ENCODE measurements at regions not wholly inside any gene's neighbourhood (a gene's known extent, or its start where the extent isn't known, plus 50 kb on each side); places are given as distances from the start of the nearest gene placed in this dataset.

- H3K27ac Mint-ChIP-seq, result no peak overlapping the region
- no peaks in the 10 kb centered on the region for H3K36me3 Mint-ChIP-seq
- no peak overlapping the region for H3K4me3 Mint-ChIP-seq
- no peaks in the 10 kb centered on the region for H3K9me3 Mint-ChIP-seq (ENCODE audit: low read depth)
- H3K4me1 Mint-ChIP-seq (ENCODE audit: low read depth), result peaks cover 9% of the 10 kb centered on the region
- H3K27me3 Mint-ChIP-seq, result no peaks in the 10 kb centered on the region
These were observed 160.6 kb upstream of the SHH start for GRCh38 chr7:155972651-155973390.

GRCh38 chr7:155972247-155972646, 160.0 kb upstream of the SHH start:
- Mint-ChIP-seq H3K27me3 (no peaks in the 10 kb centered on the region), H3K36me3 (no peaks in the 10 kb centered on the region), H3K9me3 (ENCODE audit: low read depth) (no peaks in the 10 kb centered on the region), H3K4me3 (no peak overlapping the region), H3K4me1 (ENCODE audit: low read depth) (peaks cover 9% of the 10 kb centered on the region), H3K27ac (no peak overlapping the region)

- Mint-ChIP-seq H3K27ac (no peak overlapping the region), H3K36me3 (no peaks in the 10 kb centered on the region), H3K4me1 (ENCODE audit: low read depth) (peaks cover 9% of the 10 kb centered on the region), H3K27me3 (no peaks in the 10 kb centered on the region), H3K9me3 (ENCODE audit: low read depth) (no peaks in the 10 kb centered on the region), H3K4me3 (no peak overlapping the region)
These were observed 159.0 kb upstream of the SHH start for GRCh38 chr7:155971180-155971770.

- Mint-ChIP-seq H3K4me1 (ENCODE audit: low read depth) (peaks cover 14% of the 10 kb centered on the region), H3K4me3 (no peak overlapping the region), H3K9me3 (ENCODE audit: low read depth) (no peaks in the 10 kb centered on the region), H3K36me3 (no peaks in the 10 kb centered on the region), H3K27ac (no peak overlapping the region), H3K27me3 (no peaks in the 10 kb centered on the region)
These were observed 157.1 kb upstream of the SHH start for GRCh38 chr7:155969192-155969929.

GRCh38 chr7:155965010-155965409, 152.7 kb upstream of the SHH start:
- no peaks in the 10 kb centered on the region for H3K36me3 Mint-ChIP-seq
- H3K9me3 Mint-ChIP-seq (ENCODE audit: low read depth), result no peaks in the 10 kb centered on the region
- peak overlapping the region; percentile 8 for H3K27ac Mint-ChIP-seq
- H3K4me3 Mint-ChIP-seq, result no peak overlapping the region
- H3K4me1 Mint-ChIP-seq (ENCODE audit: low read depth), result peaks cover 26% of the 10 kb centered on the region
- H3K27me3 Mint-ChIP-seq, result no peaks in the 10 kb centered on the region

GRCh38 chr7:155964543-155964942, 152.3 kb upstream of the SHH start:
- Mint-ChIP-seq H3K4me1 (ENCODE audit: low read depth) (peaks cover 26% of the 10 kb centered on the region), H3K27me3 (no peaks in the 10 kb centered on the region), H3K9me3 (ENCODE audit: low read depth) (no peaks in the 10 kb centered on the region), H3K27ac (no peak overlapping the region), H3K4me3 (no peak overlapping the region), H3K36me3 (no peaks in the 10 kb centered on the region)

GRCh38 chr7:155963771-155964195, 151.5 kb upstream of the SHH start:
- no peaks in the 10 kb centered on the region for H3K27me3 Mint-ChIP-seq
- no peaks in the 10 kb centered on the region for H3K9me3 Mint-ChIP-seq (ENCODE audit: low read depth)
- H3K4me3 Mint-ChIP-seq, result no peak overlapping the region
- no peaks in the 10 kb centered on the region for H3K36me3 Mint-ChIP-seq
- H3K4me1 Mint-ChIP-seq (ENCODE audit: low read depth), result peaks cover 26% of the 10 kb centered on the region
- no peak overlapping the region for H3K27ac Mint-ChIP-seq

- no peak overlapping the region for H3K4me3 Mint-ChIP-seq
These were observed 151.1 kb upstream of the SHH start for GRCh38 chr7:155963356-155963755.

GRCh38 chr7:155962968-155963300, 150.7 kb upstream of the SHH start:
- Mint-ChIP-seq H3K4me3 (no peak overlapping the region), H3K27me3 (no peaks in the 10 kb centered on the region), H3K36me3 (no peaks in the 10 kb centered on the region), H3K9me3 (ENCODE audit: low read depth) (no peaks in the 10 kb centered on the region), H3K27ac (no peak overlapping the region), H3K4me1 (ENCODE audit: low read depth) (peaks cover 26% of the 10 kb centered on the region)

More at GRCh38 chr7:155963356-155963755, 151.1 kb upstream of the SHH start:
- H3K27ac Mint-ChIP-seq, result no peak overlapping the region
- no peaks in the 10 kb centered on the region for H3K9me3 Mint-ChIP-seq (ENCODE audit: low read depth)
- no peaks in the 10 kb centered on the region for H3K27me3 Mint-ChIP-seq
- H3K4me1 Mint-ChIP-seq (ENCODE audit: low read depth), result peaks cover 26% of the 10 kb centered on the region
- H3K36me3 Mint-ChIP-seq, result no peaks in the 10 kb centered on the region

- H3K4me1 Mint-ChIP-seq (ENCODE audit: low read depth), result peaks cover 26% of the 10 kb centered on the region
- H3K27ac Mint-ChIP-seq, result peak overlapping the region; percentile 92
- H3K4me3 Mint-ChIP-seq, result no peak overlapping the region
- H3K36me3 Mint-ChIP-seq, result no peaks in the 10 kb centered on the region
- no peaks in the 10 kb centered on the region for H3K9me3 Mint-ChIP-seq (ENCODE audit: low read depth)
- H3K27me3 Mint-ChIP-seq, result no peaks in the 10 kb centered on the region
These were observed 150.1 kb upstream of the SHH start for GRCh38 chr7:155962191-155962967.

- no peaks in the 10 kb centered on the region for H3K27me3 Mint-ChIP-seq
- peak overlapping the region; percentile 92 for H3K27ac Mint-ChIP-seq
- no peak overlapping the region for H3K4me3 Mint-ChIP-seq
These were observed 149.3 kb upstream of the SHH start for GRCh38 chr7:155961241-155962190.

GRCh38 chr7:155959894-155960293, 147.6 kb upstream of the SHH start:
- Mint-ChIP-seq H3K4me1 (ENCODE audit: low read depth) (peaks cover 22% of the 10 kb centered on the region), H3K27ac (no peak overlapping the region)

More at GRCh38 chr7:155961241-155962190, 149.3 kb upstream of the SHH start:
- Mint-ChIP-seq H3K9me3 (ENCODE audit: low read depth) (no peaks in the 10 kb centered on the region), H3K36me3 (no peaks in the 10 kb centered on the region), H3K4me1 (ENCODE audit: low read depth) (peaks cover 26% of the 10 kb centered on the region)

GRCh38 chr7:155956977-155957376, 144.7 kb upstream of the SHH start:
- Mint-ChIP-seq H3K36me3 (no peaks in the 10 kb centered on the region), H3K4me1 (ENCODE audit: low read depth) (peaks cover 9% of the 10 kb centered on the region), H3K4me3 (no peak overlapping the region), H3K27me3 (no peaks in the 10 kb centered on the region), H3K9me3 (ENCODE audit: low read depth) (no peaks in the 10 kb centered on the region), H3K27ac (no peak overlapping the region)

More at GRCh38 chr7:155959894-155960293, 147.6 kb upstream of the SHH start:
- Mint-ChIP-seq H3K4me3 (no peak overlapping the region), H3K36me3 (no peaks in the 10 kb centered on the region), H3K9me3 (ENCODE audit: low read depth) (no peaks in the 10 kb centered on the region), H3K27me3 (no peaks in the 10 kb centered on the region)

- no peaks in the 10 kb centered on the region for H3K36me3 Mint-ChIP-seq
- no peaks in the 10 kb centered on the region for H3K9me3 Mint-ChIP-seq (ENCODE audit: low read depth)
- H3K4me3 Mint-ChIP-seq, result no peak overlapping the region
- H3K4me1 Mint-ChIP-seq (ENCODE audit: low read depth), result no peaks in the 10 kb centered on the region
- H3K27me3 Mint-ChIP-seq, result no peaks in the 10 kb centered on the region
- H3K27ac Mint-ChIP-seq, result no peak overlapping the region
These were observed 143.0 kb upstream of the SHH start for GRCh38 chr7:155955367-155955635.
